Choroid plexus epithelial cell (primary cell): ENCODE measurements at regions not wholly inside any gene's neighbourhood (a gene's known extent, or its start where the extent isn't known, plus 50 kb on each side); places are given as distances from the start of the nearest gene placed in this dataset.
A peak's percentile ranks its signal among the peaks of the same experiment; 100 is the strongest.
"Not testable (repeated sequence)": the region's sequence is repeated elsewhere in the genome, so short reads cannot be mapped to it uniquely, and the experiment has no call there.

Experiments
- DNase-seq: peaks from one replicate; pipeline ENCODE4 v3.0.0-alpha.2; 2010; ENCODE audit warnings: low read depth
- H3K4me3 ChIP-seq: 2 replicates; pipeline ENCODE4 v1.5.1; 2011; ENCODE audit warnings: low read depth, mild to moderate bottlenecking, control low read depth, low read length, moderate library complexity
- TF ChIP-seq, protein P1 (sequence below): conservative IDR thresholded peaks from 2 replicates; pipeline ENCODE4 v1.5.1; 2011; ENCODE audit warnings: low read depth, mild to moderate bottlenecking, control low read depth, inconsistent platforms, low read length, moderate library complexity

DNA sequence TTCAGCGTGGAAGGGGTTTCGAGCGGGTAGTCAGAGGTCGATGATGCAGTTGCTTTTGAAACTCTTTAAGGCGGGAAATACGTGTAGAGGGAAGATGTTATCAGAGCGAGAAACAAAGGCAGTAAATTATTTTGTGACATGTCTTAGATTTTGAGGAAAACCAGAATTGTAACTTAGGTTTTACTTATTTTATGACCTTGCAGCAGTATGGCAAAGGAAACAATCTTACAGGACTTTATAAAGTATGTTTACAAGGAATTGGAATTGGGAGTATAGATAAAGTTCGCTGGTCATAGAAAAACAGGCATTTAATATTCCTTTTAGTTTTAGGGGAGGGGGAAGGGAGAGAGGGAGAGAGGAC lies 103.3 kb downstream of the FAM72B start:
- not testable (repeated sequence) for DNase-seq, H3K4me3 ChIP-seq

DNA sequence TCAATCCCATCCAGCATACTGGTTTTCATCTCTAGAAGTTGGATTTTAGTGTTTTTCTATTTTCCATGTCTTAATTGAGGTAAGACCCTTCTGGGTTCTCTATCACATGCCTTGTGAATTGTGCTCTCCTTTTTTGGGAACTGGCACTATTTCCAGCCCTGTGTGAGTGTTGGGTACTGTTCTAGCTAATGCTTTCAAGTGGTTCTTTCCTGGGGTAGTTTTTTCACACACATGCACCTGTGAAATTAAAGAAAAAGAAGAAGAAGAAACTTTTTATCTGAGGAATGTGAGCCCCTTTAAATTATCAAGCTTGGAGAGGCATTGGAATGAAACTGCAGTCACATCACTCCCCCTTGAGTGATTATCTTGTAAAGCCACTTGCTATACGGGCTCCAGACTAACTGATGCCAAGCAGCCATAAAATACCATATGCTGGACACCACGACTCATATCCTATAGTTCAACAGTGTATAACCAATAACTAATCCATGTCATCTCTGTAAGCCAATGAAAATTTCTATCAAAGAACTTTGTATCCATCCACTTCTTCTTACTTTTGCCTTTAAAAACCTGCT lies 102.4 kb downstream of the FAM72B start:
- not testable (repeated sequence) for DNase-seq, H3K4me3 ChIP-seq

DNA sequence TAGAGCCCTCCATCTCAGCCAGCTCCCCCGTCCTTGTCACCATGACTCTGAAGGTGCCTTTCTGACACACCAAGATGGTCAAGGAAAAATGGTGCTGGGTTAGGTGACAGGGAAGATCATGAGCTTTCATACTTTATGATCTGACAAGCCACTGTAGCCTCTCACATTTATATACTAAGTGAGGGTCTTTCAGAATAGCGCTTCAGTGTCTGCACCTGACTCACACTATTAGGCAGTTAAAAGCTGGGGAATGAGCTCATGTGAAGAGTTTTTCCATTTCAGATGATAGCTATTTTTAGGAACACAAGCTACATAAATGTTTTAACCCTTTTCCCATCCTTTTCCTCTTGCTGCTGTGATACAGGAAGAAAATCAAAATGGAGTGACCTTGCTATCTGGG lies 101.1 kb downstream of the FAM72B start:
- H3K4me3 ChIP-seq, DNase-seq: not testable (repeated sequence)

DNA sequence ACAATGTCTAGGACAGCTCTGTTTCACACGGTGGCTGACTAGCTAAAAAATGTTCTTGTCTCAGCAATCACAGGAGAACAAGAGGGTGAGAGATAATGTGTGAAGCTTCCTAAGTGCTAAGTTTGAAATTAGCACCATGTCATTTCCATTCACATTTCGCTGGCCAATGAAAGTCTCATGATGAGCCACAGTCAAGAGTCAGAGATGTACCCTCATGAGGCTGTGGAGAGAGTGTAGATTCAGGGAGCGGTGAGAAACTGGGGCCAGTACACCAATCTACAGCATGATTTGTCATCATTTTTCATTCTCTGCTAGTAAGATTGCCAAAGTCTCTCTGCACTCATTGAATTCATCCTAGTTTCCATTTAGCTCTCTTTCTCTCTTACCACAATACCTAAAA lies 97.9 kb downstream of the FAM72B start:
- not testable (repeated sequence) for DNase-seq, H3K4me3 ChIP-seq

DNA sequence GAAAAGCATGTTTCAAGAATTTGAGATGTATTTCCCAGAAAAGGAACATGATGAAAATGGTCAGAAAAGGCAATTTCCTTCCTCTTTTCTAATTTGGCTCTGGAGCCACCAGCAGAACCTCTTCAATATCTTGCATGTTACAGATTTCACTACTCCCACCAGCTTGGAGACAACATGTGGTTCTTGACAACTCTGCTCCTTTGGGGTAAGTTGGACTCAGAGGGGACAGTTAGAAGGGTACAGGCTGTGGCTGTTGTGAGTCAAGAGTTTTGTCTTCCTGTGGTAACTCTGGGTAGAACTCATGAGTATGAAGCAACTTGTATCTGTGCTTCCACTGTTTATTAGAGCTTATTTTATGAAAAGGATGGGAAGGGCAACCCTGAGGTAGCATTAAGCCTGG lies 96.9 kb downstream of the FAM72B start:
- H3K4me3 ChIP-seq, DNase-seq: not testable (repeated sequence)

DNA sequence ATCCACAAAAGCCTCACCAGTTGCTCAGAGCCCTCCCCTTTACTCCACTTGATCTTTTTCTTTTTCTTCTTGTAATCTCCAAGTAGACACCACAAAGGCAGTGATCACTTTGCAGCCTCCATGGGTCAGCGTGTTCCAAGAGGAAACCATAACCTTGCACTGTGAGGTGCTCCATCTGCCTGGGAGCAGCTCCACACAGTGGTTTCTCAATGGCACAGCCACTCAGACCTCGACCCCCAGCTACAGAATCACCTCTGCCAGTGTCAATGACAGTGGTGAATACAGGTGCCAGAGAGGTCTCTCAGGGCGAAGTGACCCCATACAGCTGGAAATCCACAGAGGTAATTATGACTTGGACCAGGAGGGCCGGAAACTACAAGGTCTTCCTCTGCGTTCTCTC lies 95.6 kb downstream of the FAM72B start:
- not testable (repeated sequence) for DNase-seq, H3K4me3 ChIP-seq

DNA sequence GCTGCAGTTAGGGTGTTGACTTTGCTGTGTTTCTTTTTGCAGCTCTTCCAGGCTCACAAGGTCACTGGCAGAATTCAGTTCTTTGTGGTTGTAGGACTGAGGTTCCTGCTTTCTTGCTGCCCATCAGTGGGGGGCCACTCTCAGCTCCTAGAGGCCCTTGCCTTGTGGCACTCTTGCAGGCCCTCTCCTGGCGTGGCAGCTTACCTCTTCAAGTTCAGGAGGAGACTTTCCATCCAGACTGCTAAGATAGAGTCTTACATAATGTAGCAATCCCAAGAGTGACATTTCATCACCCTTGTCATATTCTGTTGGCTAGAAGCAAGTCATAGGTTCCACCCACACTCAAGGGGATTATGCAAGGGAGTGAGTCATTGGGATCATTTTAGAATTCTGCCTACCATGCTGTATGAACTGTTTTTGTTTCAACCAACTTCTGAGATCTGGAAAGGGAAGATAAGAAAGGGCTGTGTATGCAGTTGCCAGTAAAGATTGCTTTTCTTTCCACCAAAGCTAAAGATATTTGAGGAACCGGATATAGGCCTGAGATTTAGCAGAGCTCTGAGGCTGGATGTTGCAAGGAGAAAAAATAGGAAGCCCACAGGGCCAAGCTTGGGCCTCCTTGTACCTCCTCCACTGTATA lies 91.7 kb downstream of the FAM72B start:
- not testable (repeated sequence) for H3K4me3 ChIP-seq
- peak; percentile 52 for DNase-seq

DNA sequence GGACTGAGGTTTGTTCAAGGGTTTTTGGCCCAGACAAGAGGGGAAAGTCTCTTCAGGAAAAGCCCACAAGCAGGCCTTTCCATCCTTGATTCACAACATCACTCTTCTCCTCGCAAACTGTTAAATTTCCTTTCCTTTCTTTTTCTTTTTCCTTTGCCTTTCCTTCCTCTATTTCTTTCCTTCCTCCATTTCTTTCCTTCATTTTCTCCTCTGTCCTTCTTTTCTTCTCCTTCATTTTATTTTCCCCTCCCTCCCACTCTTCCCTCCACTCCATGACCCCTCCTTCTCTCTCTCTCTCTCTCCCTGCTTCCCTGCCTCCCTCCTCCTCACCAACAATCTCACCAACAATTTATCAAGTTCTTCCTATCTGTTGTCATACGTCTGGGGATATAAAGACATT lies 89.1 kb downstream of the FAM72B start:
- DNase-seq, H3K4me3 ChIP-seq: not testable (repeated sequence)

DNA sequence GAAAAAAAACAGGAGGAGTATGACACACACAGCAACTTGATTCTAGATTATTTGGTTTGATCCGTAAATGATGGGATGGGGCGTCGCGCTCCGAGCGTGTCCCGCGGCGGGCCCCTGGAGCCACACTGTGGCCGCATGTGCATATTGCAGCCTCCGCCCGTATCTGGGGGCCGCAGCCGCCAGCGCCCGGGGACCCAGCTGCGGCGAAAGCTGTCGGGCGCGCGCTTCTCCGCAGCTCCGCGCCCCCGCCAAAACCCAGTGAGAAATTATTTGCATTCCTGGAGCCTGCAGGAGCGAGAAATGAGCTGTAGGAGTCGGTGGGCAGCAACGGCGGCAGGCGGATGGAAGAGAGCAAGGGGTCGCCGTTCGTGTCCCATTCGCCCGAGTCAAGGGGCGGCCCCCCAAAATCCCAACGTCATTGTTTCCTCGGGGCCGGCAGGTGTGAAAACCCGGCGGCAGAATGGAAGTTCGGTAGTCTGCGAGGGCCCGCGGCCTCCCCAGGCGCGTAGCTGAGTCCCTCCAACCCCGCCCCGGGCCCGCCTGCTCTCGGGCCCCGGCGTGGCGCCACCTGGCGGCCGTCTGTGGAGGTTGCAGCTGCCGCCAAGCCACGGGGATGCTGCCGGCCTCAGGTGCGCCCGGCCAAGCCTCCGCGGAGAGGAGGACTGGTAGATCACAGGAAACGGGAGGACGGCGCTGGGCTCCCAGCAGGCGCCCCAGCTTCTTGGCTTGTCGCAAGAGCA lies 86.8 kb downstream of the FAM72B start:
- peak; percentile 60 for DNase-seq
- TF ChIP-seq, protein P1, sequence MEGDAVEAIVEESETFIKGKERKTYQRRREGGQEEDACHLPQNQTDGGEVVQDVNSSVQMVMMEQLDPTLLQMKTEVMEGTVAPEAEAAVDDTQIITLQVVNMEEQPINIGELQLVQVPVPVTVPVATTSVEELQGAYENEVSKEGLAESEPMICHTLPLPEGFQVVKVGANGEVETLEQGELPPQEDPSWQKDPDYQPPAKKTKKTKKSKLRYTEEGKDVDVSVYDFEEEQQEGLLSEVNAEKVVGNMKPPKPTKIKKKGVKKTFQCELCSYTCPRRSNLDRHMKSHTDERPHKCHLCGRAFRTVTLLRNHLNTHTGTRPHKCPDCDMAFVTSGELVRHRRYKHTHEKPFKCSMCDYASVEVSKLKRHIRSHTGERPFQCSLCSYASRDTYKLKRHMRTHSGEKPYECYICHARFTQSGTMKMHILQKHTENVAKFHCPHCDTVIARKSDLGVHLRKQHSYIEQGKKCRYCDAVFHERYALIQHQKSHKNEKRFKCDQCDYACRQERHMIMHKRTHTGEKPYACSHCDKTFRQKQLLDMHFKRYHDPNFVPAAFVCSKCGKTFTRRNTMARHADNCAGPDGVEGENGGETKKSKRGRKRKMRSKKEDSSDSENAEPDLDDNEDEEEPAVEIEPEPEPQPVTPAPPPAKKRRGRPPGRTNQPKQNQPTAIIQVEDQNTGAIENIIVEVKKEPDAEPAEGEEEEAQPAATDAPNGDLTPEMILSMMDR = peak; percentile 42
- peak overlapping the region; percentile 24 for H3K4me3 ChIP-seq

DNA sequence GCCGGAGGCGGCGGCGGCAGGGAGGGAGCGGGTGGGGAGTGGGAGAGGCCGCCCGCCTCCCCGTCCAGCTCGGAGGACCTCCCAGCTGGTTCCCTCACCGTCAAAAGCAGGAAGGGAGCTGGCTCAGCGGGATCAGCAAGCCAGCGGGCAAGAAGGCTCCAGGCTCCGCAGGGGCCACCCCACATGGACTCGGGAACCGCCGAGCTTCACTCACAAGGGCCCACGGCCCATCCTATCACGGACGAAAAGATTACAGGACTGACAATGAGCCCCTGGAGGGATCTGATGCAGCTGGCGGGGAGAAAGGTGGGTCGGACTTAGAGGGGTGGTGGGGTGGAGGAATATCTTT lies 86.3 kb downstream of the FAM72B start:
- peak overlapping the region; percentile 10 for H3K4me3 ChIP-seq
- not testable (repeated sequence) for DNase-seq

DNA sequence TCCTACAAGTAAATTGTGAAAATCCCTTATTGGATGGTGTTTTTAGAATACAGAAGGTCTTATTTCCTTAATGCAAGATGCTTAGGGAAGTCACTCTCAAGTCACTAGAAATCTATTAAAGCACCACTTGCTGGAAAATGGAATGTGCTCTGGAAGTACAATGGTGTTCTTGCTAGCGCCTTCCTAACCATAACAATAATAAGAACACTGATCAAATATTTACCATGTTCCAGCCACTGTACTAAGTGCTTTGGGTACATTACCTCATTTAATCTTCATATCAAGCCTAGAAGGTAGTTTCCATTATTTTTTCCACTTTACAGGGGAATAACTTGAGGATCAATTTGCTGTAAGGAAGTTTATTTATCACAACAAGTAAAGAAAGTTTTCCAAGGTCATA lies 75.1 kb downstream of the FAM72B start:
- H3K4me3 ChIP-seq, DNase-seq: not testable (repeated sequence)

DNA sequence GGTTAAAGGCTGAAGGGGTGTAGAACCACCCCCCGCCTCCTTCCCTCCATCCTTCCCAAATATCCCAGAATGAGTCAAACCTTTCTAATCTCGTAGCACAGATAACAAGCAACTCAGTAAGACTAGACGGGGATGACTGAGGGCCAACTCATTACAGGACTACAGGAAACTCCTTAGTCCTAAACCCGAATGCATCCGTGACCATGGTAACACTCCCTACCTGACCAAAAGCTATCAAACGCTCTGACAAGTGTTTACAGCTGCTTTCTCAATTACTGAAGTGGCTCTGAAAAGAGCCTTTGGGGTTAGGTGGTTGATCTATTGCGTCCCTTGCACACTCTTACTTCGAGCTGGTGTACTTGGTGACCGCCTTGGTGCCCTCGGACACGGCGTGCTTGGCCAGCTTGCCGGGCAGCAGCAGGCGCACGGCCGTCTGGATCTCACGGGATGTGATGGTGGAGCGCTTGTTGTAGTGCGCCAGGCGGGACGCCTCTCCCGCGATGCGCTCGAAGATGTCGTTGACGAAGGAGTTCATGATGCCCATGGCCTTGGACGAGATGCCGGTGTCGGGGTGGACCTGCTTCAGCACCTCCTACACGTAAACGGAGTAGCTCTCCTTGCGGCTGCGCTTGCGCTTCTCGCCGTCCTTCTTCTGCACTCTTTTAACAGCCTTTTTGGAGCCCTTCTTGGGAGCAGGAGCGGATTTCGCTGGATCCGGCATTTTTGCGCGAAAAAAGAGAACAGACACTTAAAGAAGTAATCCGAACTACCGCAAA lies 67.4 kb downstream of the FAM72B start:
- peak; percentile 29 for DNase-seq
- H3K4me3 ChIP-seq = peak overlapping the region; percentile 48

DNA sequence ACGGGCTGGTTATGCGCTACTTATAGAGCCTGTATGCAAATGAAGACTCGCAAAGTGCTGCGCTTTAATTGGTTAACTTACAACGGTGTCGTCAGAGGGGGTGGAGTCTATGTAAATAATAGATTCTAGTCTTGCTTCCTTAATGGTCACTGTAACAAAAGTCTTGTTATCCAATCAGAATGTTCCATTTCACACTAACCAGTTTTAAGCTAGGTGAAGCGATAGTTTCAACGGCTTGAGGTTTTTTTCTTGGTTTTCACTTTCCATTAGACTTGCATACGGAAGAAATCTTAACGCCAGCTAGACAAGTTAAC lies 66.9 kb downstream of the FAM72B start:
- peak overlapping the region; percentile 48 for H3K4me3 ChIP-seq
- DNase-seq = not testable (repeated sequence)

DNA sequence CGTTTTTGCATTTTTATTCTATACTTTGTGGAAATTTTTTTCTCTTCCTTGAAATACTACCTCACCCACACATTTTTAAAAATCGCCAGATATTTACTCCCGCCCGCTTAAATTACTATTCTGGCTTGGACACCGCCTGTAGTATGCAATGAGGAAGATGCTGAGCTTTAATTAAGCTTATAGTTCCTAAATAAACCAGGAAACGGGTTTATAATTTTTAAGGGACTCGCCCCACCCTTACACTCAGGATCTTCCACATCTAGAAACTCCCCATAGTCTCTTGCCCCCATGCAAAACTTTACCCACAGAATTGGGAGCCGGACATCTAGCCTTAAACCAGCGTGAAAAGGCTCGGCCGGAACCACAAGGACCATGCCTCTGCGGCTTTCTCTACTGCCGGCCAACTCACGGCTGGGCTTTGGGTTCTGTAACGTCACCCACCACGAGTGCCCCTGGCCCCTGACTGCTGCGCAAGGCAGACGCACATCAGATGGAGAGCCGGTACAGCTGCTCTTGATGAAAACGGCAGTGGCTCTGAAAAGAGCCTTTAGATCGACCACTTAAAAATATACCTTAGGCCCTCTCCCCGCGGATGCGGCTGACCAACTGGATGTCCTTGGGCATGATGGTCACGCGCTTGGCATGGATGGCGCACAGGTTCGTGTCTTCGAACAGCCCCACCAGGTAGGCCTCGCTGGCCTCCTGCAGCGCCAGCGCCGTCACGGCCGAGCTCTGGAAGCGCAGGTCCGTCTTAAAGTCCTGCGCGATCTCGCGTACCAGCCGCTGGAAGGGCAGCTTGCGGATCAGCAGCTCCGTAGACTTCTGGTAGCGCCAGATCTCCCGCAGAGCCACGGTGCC lies 66.3 kb downstream of the FAM72B start:
- peak overlapping the region; percentile 54 for H3K4me3 ChIP-seq
- DNase-seq = peak; percentile 49
